Limb (tissue), 2 donors: ENCODE measurements at regions not wholly inside any gene's neighbourhood (a gene's known extent, or its start where the extent isn't known, plus 50 kb on each side); places are given as distances from the start of the nearest gene placed in this dataset.
"Not testable (repeated sequence)": the region's sequence is repeated elsewhere in the genome, so short reads cannot be mapped to it uniquely, and the experiment has no call there.

Experiments used
- DNase-seq, 2 donors: peaks; one replicate each; pipeline ENCODE4 v3.0.0-alpha.2; 2016; ENCODE audit errors: extremely low spot score in 2 of 2

DNA sequence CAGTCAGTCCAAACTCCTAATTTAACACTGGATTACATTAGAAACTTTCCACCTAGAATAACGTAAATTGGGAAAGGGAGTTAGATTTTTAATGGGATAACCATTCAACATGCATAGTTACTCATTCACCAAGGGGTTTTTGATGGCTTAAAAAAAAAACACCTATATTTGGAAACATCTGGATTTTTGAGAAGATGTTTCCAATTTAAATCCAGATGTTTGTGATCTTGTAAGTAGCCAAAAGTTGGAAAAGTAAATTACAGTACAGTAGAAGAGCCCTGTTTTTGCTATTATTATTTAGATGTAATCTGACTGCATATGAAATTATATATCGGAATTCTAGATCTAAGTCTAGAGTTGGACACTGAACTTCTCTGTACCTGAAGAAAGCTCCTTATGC lies 478.2 kb downstream of the CD83 start:
- peak in 1 of 2 donors; percentile 32 for DNase-seq

DNA sequence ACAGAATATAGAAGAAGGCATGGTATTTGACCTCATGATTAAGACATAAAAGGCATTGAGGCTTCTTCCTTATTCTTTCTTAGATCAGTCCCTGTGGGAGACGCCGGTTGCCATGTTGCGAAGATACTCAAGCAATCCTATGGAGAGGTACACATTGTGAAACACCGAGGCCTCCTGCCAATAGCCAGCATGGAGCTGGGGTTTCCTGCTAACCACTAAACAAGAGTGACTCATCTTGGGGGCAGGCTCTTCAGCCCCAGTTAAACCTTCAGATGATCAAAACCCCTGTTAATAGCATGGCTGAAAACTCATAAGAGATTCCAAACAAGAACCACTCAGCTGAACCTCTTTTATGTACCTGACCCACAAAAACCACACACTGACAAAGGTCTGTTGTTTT lies 478.8 kb downstream of the CD83 start:
- no peak for DNase-seq

- DNase-seq: no peak
Observed at GRCh38 chr6:14597090-14597489, 479.5 kb downstream of the CD83 start.

GRCh38 chr6:14598017-14598864 lies 480.7 kb downstream of the CD83 start:
- DNase-seq: no peak

DNA sequence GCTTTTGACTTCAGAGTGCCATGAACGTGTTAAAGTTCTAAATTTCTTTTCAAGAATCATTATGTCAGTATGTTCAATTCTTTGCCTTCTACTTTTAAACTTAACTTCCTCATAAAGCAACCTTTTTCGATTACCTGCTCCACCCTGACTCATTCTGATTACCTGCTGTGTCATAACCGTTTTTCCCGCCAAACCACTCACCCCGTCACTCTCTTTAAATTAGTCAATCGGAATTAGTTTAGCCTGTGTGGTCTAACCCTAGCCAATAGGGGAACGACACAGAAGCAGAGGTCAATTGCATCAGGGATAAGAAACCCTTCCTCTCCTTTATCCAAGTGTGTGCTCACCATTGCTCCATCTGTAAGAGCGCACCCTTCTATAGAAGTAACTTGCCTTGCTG lies 482.7 kb downstream of the CD83 start:
- DNase-seq: not testable (repeated sequence)

- peak in 1 of 2 donors; percentile 40 for DNase-seq
Observed at GRCh38 chr6:14601490-14601889, 483.9 kb downstream of the CD83 start.

- no peak for DNase-seq
Observed at GRCh38 chr6:14606353-14606752, 488.8 kb downstream of the CD83 start.

DNA sequence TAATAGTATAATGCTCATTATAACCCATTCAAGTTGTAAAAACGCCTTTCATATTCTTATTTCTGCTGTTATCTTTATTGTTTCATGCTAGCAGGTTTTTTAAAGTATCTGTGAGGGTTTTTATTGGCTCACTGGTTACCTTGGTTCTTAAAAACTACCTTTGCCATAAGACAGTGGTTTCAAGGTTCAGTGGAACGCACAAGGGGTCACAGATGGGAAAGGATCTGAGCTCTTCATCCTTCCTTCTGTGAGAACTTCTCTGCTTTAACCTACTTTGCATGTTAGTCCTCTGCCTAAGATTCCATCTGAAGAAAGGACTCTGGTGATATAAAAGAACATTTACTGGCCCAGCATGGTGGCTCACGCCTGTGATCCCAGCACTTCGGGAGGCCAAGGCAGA lies 492.6 kb downstream of the CD83 start:
- no peak for DNase-seq

GRCh38 chr6:14612016-14612980 lies 494.7 kb downstream of the CD83 start:
- DNase-seq: no peak

DNA sequence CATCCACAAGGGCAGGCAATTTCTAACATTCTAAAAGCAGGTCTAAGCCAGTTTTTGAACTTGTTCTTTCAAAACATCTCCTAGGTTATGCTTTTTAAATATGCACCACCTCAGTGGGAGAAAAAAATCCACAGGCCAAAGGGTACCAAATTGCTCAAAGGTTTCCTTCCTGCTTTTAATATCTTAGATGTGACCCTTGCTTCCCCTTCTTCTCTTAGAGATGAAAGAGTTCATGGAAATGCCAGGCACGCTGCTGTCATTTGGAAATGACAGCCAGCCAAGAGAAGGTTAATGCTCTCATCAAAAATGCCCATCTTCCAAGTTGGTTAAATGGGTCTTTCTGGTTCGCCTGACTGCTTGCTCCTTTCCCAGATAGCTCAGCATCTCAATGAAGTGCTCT lies 497.1 kb downstream of the CD83 start:
- DNase-seq: no peak

GRCh38 chr6:14616656-14617055 lies 499.1 kb downstream of the CD83 start:
- DNase-seq: no peak

- no peak for DNase-seq
Observed at GRCh38 chr6:14618759-14619418, 501.3 kb downstream of the CD83 start.

- DNase-seq: no peak
Observed at GRCh38 chr6:14619419-14619781, 501.8 kb downstream of the CD83 start.

- DNase-seq: no peak
Observed at GRCh38 chr6:14620522-14620921, 502.9 kb downstream of the CD83 start.

DNA sequence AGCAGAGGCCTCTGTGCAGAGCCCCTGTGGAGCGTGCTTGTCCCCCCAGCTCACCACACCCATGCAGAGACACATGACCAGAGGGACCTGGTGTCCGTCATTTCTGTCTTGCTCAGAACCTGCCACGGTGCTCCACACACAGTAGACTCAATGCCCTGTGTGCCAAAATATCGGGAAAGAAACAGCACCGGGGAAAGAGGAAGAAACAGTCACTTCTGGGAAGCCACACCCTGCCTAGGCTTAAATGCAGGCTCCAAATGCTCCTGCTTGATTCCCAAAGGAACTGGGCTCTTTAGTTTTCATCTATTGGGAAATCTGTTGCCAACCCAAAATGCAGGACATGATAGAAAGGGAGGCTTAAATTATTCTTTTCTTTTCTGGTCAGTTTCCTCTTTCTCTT lies 503.9 kb downstream of the CD83 start:
- no peak for DNase-seq

DNA sequence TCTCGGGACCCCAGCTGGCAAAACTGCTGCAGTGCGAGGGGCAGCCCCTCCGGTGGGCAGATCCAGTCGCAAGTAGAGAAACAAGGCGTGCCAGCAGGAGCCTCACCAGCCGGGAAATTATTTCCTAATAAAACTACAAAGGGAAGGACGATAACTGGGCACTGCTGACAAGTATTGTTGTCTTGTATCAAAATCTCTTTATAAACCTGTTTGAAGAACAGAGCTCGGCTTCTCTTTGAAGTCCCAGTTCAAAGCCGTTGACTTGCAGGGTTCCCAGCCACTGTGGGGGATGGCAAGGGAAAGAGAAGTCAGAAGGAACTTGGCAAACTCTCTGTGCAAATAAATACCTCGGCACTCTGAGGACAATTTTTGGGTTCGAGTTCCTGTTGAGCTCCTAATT lies 504.5 kb downstream of the CD83 start:
- DNase-seq: no peak

GRCh38 chr6:14622909-14623505 lies 505.4 kb downstream of the CD83 start:
- no peak for DNase-seq

DNA sequence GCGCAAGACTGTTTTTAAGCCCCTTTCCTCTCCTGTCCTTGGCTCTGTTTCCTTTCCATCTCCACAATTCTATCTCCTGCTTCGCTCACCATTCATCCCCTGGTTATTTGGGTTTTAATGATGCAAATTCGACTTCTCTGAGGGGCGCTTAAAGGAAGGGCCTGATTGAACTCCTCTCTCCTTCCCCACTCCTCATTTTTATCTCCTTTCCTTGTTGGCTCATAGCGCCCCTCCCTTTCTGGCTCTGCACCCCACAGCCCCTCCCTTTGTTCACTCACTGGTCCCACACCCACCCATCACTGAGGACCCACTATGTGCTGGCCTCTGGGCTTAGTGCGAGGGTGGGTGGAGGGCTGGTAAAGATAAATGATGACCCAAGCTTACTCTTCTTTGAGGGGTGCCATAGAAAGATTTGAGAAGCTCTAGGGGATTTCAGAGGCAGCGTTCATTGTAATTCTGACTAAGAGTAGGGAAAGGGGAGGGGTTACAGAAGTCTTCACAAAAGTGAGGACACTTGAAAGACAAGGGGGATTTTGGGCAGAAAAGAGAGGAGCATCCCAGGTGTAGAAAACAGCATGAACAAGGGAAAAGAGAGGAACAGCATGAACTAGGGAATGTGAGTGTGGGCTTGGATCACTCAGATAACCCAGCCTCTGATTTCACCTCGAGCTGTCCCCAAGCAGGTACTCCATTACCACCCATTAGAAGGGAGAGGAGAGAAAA lies 507.8 kb downstream of the CD83 start:
- no peak for DNase-seq

GRCh38 chr6:14626556-14626955 lies 509.0 kb downstream of the CD83 start:
- DNase-seq: no peak

DNA sequence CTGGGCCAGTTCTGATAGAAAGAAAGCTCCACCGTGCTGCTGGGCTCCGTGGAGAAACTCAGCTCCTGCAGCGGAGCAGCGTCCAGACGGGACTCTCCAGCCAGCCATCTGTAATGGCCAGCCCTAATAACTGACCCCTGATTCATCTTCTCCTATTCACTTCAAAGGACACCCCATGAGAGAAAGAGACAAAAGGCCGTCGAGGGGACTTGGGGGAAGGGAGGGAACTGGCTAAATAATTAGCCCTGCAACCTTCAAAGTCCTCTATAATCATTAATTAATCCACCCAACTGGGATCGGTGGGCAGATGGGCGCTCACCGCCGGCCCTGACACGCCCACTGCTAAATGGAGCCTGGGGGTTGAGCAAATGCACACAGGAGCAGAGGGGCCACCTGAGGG lies 512.4 kb downstream of the CD83 start:
- no peak for DNase-seq

GRCh38 chr6:14633479-14633878 lies 515.9 kb downstream of the CD83 start:
- DNase-seq: no peak
